H9 (cell line): ENCODE measurements at regions not wholly inside any gene's neighbourhood (a gene's known extent, or its start where the extent isn't known, plus 50 kb on each side); places are given as distances from the start of the nearest gene placed in this dataset.

Experiments used
- DNase-seq: peaks from one replicate; pipeline ENCODE4 v3.0.0-alpha.2; 2017
- H2AFZ ChIP-seq: one replicate; pipeline ENCODE4 v1.6.1; 2013; ENCODE audit warnings: mild to moderate bottlenecking, low read length, control low read depth, moderate library complexity
- H2AK5ac ChIP-seq: 2 replicates; pipeline ENCODE4 v1.6.1; 2013; ENCODE audit warnings: low read length, control low read depth, mixed read lengths; ENCODE audit not compliant: insufficient read length
- H2BK120ac ChIP-seq: one replicate; pipeline ENCODE4 v1.6.1; 2013; ENCODE audit warnings: low read depth, mild to moderate bottlenecking, low read length, control low read depth, inconsistent platforms; ENCODE audit not compliant: poor library complexity, severe bottlenecking
- H2BK12ac ChIP-seq: 2 replicates; pipeline ENCODE4 v1.6.1; 2013; ENCODE audit warnings: low read length, control low read depth, mixed read lengths, low read depth; ENCODE audit not compliant: insufficient read length
- H2BK15ac ChIP-seq: 2 replicates; pipeline ENCODE4 v1.6.1; 2013; ENCODE audit warnings: low read depth, low read length, control low read depth
- H2BK20ac ChIP-seq: one replicate; pipeline ENCODE4 v1.6.1; 2013; ENCODE audit warnings: low read depth, mild to moderate bottlenecking, low read length, control low read depth, inconsistent platforms; ENCODE audit not compliant: poor library complexity, severe bottlenecking
- H2BK5ac ChIP-seq: 2 replicates; pipeline ENCODE4 v1.6.1; 2013; ENCODE audit warnings: low read length, control low read depth, mixed read lengths; ENCODE audit not compliant: insufficient read length
- H3K14ac ChIP-seq: 2 replicates; pipeline ENCODE4 v1.6.1; 2013; ENCODE audit warnings: low read length, control low read depth; ENCODE audit not compliant: insufficient read depth
- H3K18ac ChIP-seq: 2 replicates; pipeline ENCODE4 v1.6.1; 2013; ENCODE audit warnings: low read depth, mild to moderate bottlenecking, mixed read lengths, low read length, control low read depth; ENCODE audit not compliant: insufficient read length
- H3K23ac ChIP-seq: 2 replicates; pipeline ENCODE4 v1.6.1; 2013; ENCODE audit warnings: low read length, control low read depth, mixed read lengths, low read depth; ENCODE audit not compliant: insufficient read length
- H3K23me2 ChIP-seq: 2 replicates; pipeline ENCODE4 v1.6.1; 2013; ENCODE audit warnings: low read depth, mild to moderate bottlenecking, mixed read lengths, low read length, control low read depth; ENCODE audit not compliant: insufficient read length, poor library complexity, severe bottlenecking
- H3K27ac ChIP-seq: 2 replicates; pipeline ENCODE4 v1.5.1; 2013; ENCODE audit warnings: low read length, control low read depth, mixed read lengths, low read depth; ENCODE audit not compliant: insufficient read length
- H3K27me3 ChIP-seq: 2 replicates; pipeline ENCODE4 v1.6.1; 2013; ENCODE audit warnings: low read length, control low read depth, inconsistent platforms; ENCODE audit not compliant: insufficient read depth
- H3K4ac ChIP-seq: 2 replicates; pipeline ENCODE4 v1.6.1; 2013; ENCODE audit warnings: low read depth, mild to moderate bottlenecking, control low read depth, inconsistent platforms, low read length, moderate library complexity
- H3K4me1 ChIP-seq: 2 replicates; pipeline ENCODE4 v1.6.1; 2013; ENCODE audit warnings: low read length, control low read depth, inconsistent platforms; ENCODE audit not compliant: insufficient read depth
- H3K4me2 ChIP-seq: 2 replicates; pipeline ENCODE4 v1.6.1; 2013; ENCODE audit warnings: low read length, control low read depth, mixed read lengths; ENCODE audit not compliant: insufficient read length, insufficient read depth
- H3K56ac ChIP-seq: 2 replicates; pipeline ENCODE4 v1.6.1; 2013; ENCODE audit warnings: low read depth, mild to moderate bottlenecking, mixed read lengths, low read length, control low read depth; ENCODE audit not compliant: insufficient read length
- H3K79me1 ChIP-seq: 2 replicates; pipeline ENCODE4 v1.6.1; 2013; ENCODE audit warnings: low read depth, mild to moderate bottlenecking, moderate library complexity, low read length, control low read depth, inconsistent platforms; ENCODE audit not compliant: insufficient read depth, poor library complexity, severe bottlenecking
- H3K79me2 ChIP-seq: 2 replicates; pipeline ENCODE4 v1.6.1; 2013; ENCODE audit warnings: low read length, control low read depth, inconsistent platforms; ENCODE audit not compliant: insufficient read depth
- H3K9ac ChIP-seq: 2 replicates; pipeline ENCODE4 v1.6.1; 2013; ENCODE audit warnings: low read length, control low read depth, mixed read lengths; ENCODE audit not compliant: insufficient read length; ENCODE audit errors: extremely low read depth
- H3K9me3 ChIP-seq: one replicate; pipeline ENCODE4 v1.6.1; 2013; ENCODE audit warnings: low read depth, low read length, inconsistent platforms; ENCODE audit not compliant: control insufficient read depth
- H3T11ph ChIP-seq: one replicate; pipeline ENCODE4 v1.6.1; 2013; ENCODE audit warnings: mild to moderate bottlenecking, low read length, control low read depth, inconsistent platforms
- H4K20me1 ChIP-seq: one replicate; pipeline ENCODE4 v1.6.1; 2013; ENCODE audit not compliant: control insufficient read depth, insufficient read length, insufficient read depth
- H4K5ac ChIP-seq: 2 replicates; pipeline ENCODE4 v1.6.1; 2013; ENCODE audit warnings: low read depth, mild to moderate bottlenecking, mixed read lengths, low read length, control low read depth; ENCODE audit not compliant: insufficient read length
- H4K8ac ChIP-seq: replicated peaks from 2 replicates; pipeline ENCODE4 v1.6.1; 2013; ENCODE audit warnings: low read length, control low read depth, mixed read lengths, low read depth; ENCODE audit not compliant: insufficient read length
- H4K91ac ChIP-seq: 2 replicates; pipeline ENCODE4 v1.6.1; 2013; ENCODE audit warnings: low read depth, mild to moderate bottlenecking, moderate library complexity, mixed read lengths, low read length, control low read depth; ENCODE audit not compliant: insufficient read length
- H3K27ac Mint-ChIP-seq, 3 experiments: 2 replicates in 2 of 3; 3 replicates in 1 of 3; pipeline ENCODE4 v1.8.0; 2020 to 2021; ENCODE audit warnings: mixed read lengths in 3 of 3, mild to moderate bottlenecking in 1 of 3, moderate library complexity in 1 of 3
- H3K27me3 Mint-ChIP-seq: 2 replicates; pipeline ENCODE4 v1.8.0; 2021; ENCODE audit warnings: low read depth, mild to moderate bottlenecking, moderate library complexity, mixed read lengths
- H3K36me3 Mint-ChIP-seq, 3 experiments: 2 replicates in 2 of 3; 3 replicates in 1 of 3; pipeline ENCODE4 v1.8.0; 2020 to 2021; ENCODE audit warnings: low read depth in 3 of 3, mixed read lengths in 3 of 3; ENCODE audit not compliant: insufficient read depth in 1 of 3
- H3K4me1 Mint-ChIP-seq, 2 experiments: 2 replicates each; pipeline ENCODE4 v1.8.0; 2020; ENCODE audit warnings: mixed read lengths in 2 of 2
- H3K4me3 Mint-ChIP-seq, 2 experiments: 2 replicates in 1 of 2; 3 replicates in 1 of 2; pipeline ENCODE4 v1.8.0; 2020 to 2021; ENCODE audit warnings: mild to moderate bottlenecking in 2 of 2, mixed read lengths in 2 of 2, moderate library complexity in 1 of 2
- H3K9me3 Mint-ChIP-seq, 2 experiments: 2 replicates in 1 of 2; 3 replicates in 1 of 2; pipeline ENCODE4 v1.8.0; 2020; ENCODE audit warnings: mild to moderate bottlenecking in 2 of 2, mixed read lengths in 2 of 2, moderate library complexity in 1 of 2
- CTCF ChIP-seq: fragments of 200-600 bp; sonication (generic); conservative IDR thresholded peaks from 3 replicates; pipeline ENCODE4 v1.8.0; 2021; ENCODE audit warnings: antibody characterized with exemption, mild to moderate bottlenecking
- WGBS: extraction: QIAGEN DNeasy Blood & Tissue Kit; methylation state at CpG from one replicate; pipeline ENCODE4 v1.1.7; 2013; ENCODE audit warnings: missing lambda C conversion rate, low lambda C conversion rate, mixed read lengths; ENCODE audit not compliant: insufficient read length; ENCODE audit errors: extremely low coverage; 5-methylcytosine and 5-hydroxymethylcytosine counted together

GRCh38 chr17:15096511-15096910 is 168.6 kb downstream of the PMP22 start:
- Histone ChIP-seq H3K27ac (no peak overlapping the region), H3K18ac (no peak overlapping the region), H4K91ac (no peak overlapping the region), H3K9me3 (no peaks in the 10 kb centered on the region), H3K4me1 (peaks cover 2% of the 10 kb centered on the region; the same call in 1 of the 2 replicates), H2BK5ac (no peak overlapping the region), H2BK12ac (no peak overlapping the region), H2AFZ (no peak overlapping the region), H2AK5ac (no peak overlapping the region), H3T11ph (no peak overlapping the region), H2BK15ac (no peak overlapping the region), H3K14ac (no peak overlapping the region), H3K23me2 (no peaks in the 10 kb centered on the region), H3K79me1 (no peaks in the 10 kb centered on the region), H3K4ac (no peak overlapping the region), H4K20me1 (no peaks in the 10 kb centered on the region), H3K79me2 (no peaks in the 10 kb centered on the region), H3K4me2 (no peak overlapping the region), H3K56ac (no peak overlapping the region), H3K9ac (no peak overlapping the region), H3K23ac (no peak overlapping the region), H2BK20ac (no peak overlapping the region), H3K27me3 (no peaks in the 10 kb centered on the region), H2BK120ac (no peak overlapping the region), H4K8ac (no peak overlapping the region), H4K5ac (no peak overlapping the region)
- Mint-ChIP-seq H3K27me3 (peaks cover 1% of the 10 kb centered on the region; the same call in 1 of the 2 replicates), H3K36me3 (peaks cover 0 to 7% (median 6%) of the 10 kb centered on the region in 3 experiments; a peak in 5 of 7 replicates), H3K4me1 (peaks cover 17 to 22% of the 10 kb centered on the region in 2 experiments), H3K4me3 (no peak overlapping the region), H3K9me3 (peaks cover 0 to 2% of the 10 kb centered on the region in 2 experiments; a peak in 1 of 5 replicates), H3K27ac (no peak overlapping the region)
- no peak for DNase-seq
- TF ChIP-seq CTCF: no peak
- WGBS: no CpG with 5 or more reads among the region's 4 CpGs
